ENCODE measurements at regions not wholly inside any gene's neighbourhood (a gene's known extent, or its start where the extent isn't known, plus 50 kb on each side); places are given as distances from the start of the nearest gene placed in this dataset.

DNA sequence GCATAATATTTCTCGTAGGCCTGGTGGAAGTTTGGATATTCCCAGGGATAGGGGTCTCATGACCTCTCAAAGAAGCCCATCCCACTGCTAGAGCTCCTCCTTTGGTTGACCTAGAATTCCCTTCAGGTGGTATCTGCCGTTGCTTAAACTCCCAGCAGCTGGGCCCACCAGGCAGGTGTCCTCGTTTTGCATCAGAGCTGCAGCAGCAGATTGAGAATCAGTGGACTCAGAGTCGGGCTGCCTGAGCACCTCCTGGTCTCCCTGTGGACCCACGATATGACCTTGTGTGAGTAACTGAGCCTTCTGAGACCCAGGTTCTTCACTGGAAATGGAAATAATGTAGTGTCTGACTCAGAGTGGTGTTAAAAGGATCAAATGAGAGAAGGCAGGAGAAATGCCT is 132.7 kb downstream of the PAPOLA start:
- no peaks in the 10 kb centered on the region for H3K36me3 ChIP-seq (ENCODE audit: control insufficient read depth, insufficient read depth, low read length)
- H3K27ac ChIP-seq (ENCODE audit: low read depth, low read length) = no peak overlapping the region
- H3K4me1 ChIP-seq (ENCODE audit: control insufficient read depth, insufficient read depth, low read length) = peaks cover 4% of the 10 kb centered on the region
- 66% methylated on average over 4 of the region's 5 CpGs for WGBS (ENCODE audit: insufficient coverage)
- DNase-seq (ENCODE audit: low read depth in 4 of 6, low spot score in 6 of 6) = no peak
- H3K9me3 ChIP-seq (ENCODE audit: control insufficient read depth, insufficient read depth, low read length) = no peaks in the 10 kb centered on the region
- H3K27me3 ChIP-seq (ENCODE audit: control insufficient read depth, insufficient read depth, low read length) = no peaks in the 10 kb centered on the region
- no peak overlapping the region for H3K4me3 ChIP-seq (ENCODE audit: low read depth, low read length)

DNA sequence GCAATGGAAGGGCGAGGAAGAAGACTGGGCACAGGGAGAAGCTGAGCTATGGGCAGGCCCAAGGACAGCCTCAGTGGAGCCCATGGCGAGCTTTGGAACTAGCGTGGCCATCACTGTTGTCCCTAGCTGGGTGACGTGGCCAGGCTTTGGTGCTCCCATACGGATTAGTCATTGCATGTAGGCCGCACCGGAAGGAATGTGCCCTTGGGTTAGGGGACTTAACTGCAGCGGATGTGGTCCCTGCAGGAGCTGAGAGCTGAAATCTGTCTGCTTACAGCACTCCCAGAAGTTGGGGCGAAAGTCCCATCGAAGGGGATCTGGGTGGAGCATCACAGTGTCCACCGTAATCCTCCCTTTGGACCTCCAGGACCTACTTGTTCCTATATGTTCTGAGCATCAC is 133.7 kb downstream of the PAPOLA start:
- 95% methylated on average over 10 of the region's 11 CpGs for WGBS (ENCODE audit: insufficient coverage)
- no peak for DNase-seq (ENCODE audit: low read depth in 4 of 6, low spot score in 6 of 6)
- H3K27me3 ChIP-seq (ENCODE audit: control insufficient read depth, insufficient read depth, low read length) = no peaks in the 10 kb centered on the region
- H3K36me3 ChIP-seq (ENCODE audit: control insufficient read depth, insufficient read depth, low read length) = no peaks in the 10 kb centered on the region
- peaks cover 4% of the 10 kb centered on the region for H3K4me1 ChIP-seq (ENCODE audit: control insufficient read depth, insufficient read depth, low read length)
- no peak overlapping the region for H3K4me3 ChIP-seq (ENCODE audit: low read depth, low read length)
- H3K27ac ChIP-seq (ENCODE audit: low read depth, low read length) = no peak overlapping the region
- H3K9me3 ChIP-seq (ENCODE audit: control insufficient read depth, insufficient read depth, low read length) = no peaks in the 10 kb centered on the region

DNA sequence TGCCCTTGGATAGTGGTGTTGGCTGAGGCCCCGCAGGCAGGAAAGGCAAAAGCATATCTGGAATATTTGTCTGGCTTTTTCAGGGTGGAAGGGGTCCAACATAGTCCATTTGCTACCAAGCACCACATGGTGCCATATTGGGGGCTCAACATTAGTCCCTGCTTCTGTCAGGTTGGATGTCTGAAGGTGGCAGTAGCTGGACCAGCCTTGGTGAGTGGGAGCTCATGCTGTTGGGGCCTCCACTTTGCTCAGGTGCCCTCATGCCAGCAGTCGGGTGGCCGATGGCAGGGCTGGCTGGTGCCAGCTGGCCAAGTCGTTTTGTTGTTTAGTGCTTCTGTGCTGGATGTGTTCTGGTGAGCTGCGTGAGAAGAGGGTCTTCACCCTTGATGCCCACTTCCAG is 135.3 kb downstream of the PAPOLA start:
- no peaks in the 10 kb centered on the region for H3K9me3 ChIP-seq (ENCODE audit: control insufficient read depth, insufficient read depth, low read length)
- H3K36me3 ChIP-seq (ENCODE audit: control insufficient read depth, insufficient read depth, low read length) = no peaks in the 10 kb centered on the region
- no peak overlapping the region for H3K27ac ChIP-seq (ENCODE audit: low read depth, low read length)
- 92% methylated on average over 4 of the region's 5 CpGs for WGBS (ENCODE audit: insufficient coverage)
- DNase-seq (ENCODE audit: low read depth in 4 of 6, low spot score in 6 of 6) = no peak
- peaks cover 4% of the 10 kb centered on the region for H3K4me1 ChIP-seq (ENCODE audit: control insufficient read depth, insufficient read depth, low read length)
- H3K4me3 ChIP-seq (ENCODE audit: low read depth, low read length) = no peak overlapping the region
- no peaks in the 10 kb centered on the region for H3K27me3 ChIP-seq (ENCODE audit: control insufficient read depth, insufficient read depth, low read length)

DNA sequence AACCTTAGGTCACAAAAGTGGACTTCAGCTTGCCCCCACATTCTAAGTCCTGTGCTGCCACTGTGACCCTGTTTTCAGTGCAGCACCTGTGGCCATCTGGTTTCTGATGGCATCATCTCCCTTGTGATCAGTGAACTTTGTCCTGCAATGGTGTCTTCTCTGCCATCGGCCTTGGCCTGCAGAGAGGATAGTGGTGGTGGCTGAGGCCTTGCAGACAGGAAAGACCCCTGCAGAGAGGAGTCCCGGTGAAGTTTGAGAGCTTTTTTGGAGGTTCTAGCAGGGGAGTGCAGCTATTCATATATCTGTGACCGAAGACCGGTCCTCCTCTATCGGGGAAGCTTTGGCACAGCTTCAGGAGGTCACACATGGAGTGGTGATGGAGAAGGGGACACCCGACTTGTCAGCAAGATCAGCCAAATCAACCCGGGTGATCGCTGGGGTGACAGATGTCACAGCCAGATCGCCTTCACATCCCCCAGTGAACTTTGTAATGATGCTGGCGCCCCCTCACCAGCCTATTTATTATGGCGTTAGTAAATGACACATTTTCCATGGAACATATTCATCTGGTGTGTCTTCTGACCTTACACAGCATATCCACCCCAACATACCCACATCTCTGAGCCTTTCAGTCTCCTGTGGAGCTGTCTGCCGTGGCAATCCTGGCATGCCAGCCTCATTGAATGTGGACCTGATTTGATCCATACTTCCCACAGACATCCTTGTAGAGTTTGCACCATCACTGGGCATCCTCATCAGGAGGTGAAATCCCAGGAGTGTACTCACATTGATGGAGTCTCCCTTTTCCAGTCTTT is 136.1 kb downstream of the PAPOLA start:
- H3K27me3 ChIP-seq (ENCODE audit: control insufficient read depth, insufficient read depth, low read length) = no peaks in the 10 kb centered on the region
- H3K4me3 ChIP-seq (ENCODE audit: low read depth, low read length) = no peak overlapping the region
- no peaks in the 10 kb centered on the region for H3K36me3 ChIP-seq (ENCODE audit: control insufficient read depth, insufficient read depth, low read length)
- no peaks in the 10 kb centered on the region for H3K9me3 ChIP-seq (ENCODE audit: control insufficient read depth, insufficient read depth, low read length)
- peaks cover 4% of the 10 kb centered on the region for H3K4me1 ChIP-seq (ENCODE audit: control insufficient read depth, insufficient read depth, low read length)
- no peak for DNase-seq (ENCODE audit: low read depth in 4 of 6, low spot score in 6 of 6)
- no peak overlapping the region for H3K27ac ChIP-seq (ENCODE audit: low read depth, low read length)
- 88% methylated on average over 8 of the region's 12 CpGs for WGBS (ENCODE audit: insufficient coverage)

DNA sequence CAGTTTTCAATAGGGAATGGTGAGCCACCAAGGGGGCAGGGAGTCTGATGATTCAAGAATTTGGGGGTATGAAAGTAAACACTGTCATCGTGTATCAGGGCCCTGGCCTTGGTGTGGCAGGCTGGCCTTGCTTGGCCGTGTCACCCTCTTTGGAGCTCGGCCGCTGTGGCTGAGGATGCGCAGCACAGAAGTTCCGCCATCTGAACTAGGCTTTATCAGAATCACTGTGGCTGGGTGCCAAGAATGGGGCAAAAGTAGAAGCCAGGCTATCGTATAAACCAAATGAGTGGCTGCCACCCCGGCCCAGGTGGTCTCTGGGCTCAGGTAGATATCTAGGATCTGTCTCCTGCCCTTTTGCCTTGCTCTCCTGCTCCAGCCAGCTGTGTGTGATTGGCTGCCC is 137.4 kb downstream of the PAPOLA start:
- no peaks in the 10 kb centered on the region for H3K9me3 ChIP-seq (ENCODE audit: control insufficient read depth, insufficient read depth, low read length)
- H3K36me3 ChIP-seq (ENCODE audit: control insufficient read depth, insufficient read depth, low read length) = no peaks in the 10 kb centered on the region
- no peaks in the 10 kb centered on the region for H3K27me3 ChIP-seq (ENCODE audit: control insufficient read depth, insufficient read depth, low read length)
- H3K4me1 ChIP-seq (ENCODE audit: control insufficient read depth, insufficient read depth, low read length) = peaks cover 4% of the 10 kb centered on the region
- no peak overlapping the region for H3K27ac ChIP-seq (ENCODE audit: low read depth, low read length)
- H3K4me3 ChIP-seq (ENCODE audit: low read depth, low read length) = no peak overlapping the region
- WGBS (ENCODE audit: insufficient coverage) = 95% methylated on average over 8 of the region's 8 CpGs
- DNase-seq (ENCODE audit: low read depth in 4 of 6, low spot score in 6 of 6) = no peak

DNA sequence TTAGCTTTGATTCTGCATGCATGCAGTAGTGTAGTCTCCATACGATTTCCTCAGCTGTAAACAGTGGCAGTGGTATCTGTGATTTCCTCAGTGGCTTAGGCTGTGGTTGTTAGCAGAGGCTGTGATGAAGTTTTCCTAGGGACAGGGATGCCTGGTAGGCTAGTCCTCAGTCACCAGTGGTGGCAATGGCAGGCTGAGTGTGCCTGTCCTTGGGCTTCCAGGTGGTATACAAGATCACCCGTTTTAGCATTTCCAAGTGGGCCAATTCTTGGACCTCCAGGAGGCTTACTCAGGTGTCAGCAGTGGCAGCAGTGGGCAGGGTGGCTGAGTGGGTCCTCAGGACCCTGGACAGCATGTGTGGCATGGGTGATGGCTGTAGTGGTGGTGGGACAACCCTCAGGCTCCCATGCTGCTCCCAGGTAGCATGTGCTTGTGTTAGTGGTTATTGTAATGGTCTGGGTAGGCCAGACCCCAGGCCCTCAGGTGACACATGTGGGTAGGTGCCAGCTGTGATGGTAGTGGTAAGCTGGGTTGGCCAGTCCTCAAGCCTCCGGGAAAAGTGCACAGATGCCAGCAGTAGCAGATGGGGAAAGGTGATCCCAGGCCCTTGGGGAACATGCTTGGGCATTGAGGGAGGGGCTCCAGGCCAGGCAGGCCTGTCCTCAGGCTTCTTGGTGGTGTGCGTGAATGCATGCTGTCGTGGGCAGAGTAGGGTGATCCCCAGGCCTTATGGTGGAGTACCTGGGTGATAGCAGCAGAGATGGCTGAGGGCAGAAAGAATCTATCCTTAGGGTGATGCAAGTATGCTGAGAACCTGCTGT is 146.5 kb downstream of the PAPOLA start:
- no peak for DNase-seq (ENCODE audit: low read depth in 4 of 6, low spot score in 6 of 6)
- Histone ChIP-seq H3K9me3 (ENCODE audit: control insufficient read depth, insufficient read depth, low read length) (peaks cover 3% of the 10 kb centered on the region), H3K36me3 (ENCODE audit: control insufficient read depth, insufficient read depth, low read length) (no peaks in the 10 kb centered on the region), H3K4me1 (ENCODE audit: control insufficient read depth, insufficient read depth, low read length) (no peaks in the 10 kb centered on the region), H3K27me3 (ENCODE audit: control insufficient read depth, insufficient read depth, low read length) (no peaks in the 10 kb centered on the region), H3K4me3 (ENCODE audit: low read depth, low read length) (no peak overlapping the region), H3K27ac (ENCODE audit: low read depth, low read length) (no peak overlapping the region)
- WGBS (ENCODE audit: insufficient coverage) = 91% methylated on average over 5 of the region's 5 CpGs

DNA sequence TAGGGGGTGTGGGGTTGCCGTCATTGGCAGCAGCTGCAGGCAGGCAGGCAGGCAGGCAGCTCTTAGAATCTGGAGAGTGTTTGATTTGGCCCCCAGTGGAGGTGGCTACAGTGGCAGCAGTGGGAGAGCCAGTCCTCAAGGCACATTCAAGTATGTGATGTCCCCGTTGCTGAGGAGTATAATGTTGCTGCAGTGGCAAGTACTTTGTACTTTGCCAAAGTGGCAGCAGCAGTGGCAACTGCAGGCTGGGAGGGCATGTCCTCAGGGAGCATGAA is 147.1 kb downstream of the PAPOLA start:
- WGBS (ENCODE audit: insufficient coverage) = 76% methylated on average over 2 of the region's 2 CpGs
- no peaks in the 10 kb centered on the region for H3K4me1 ChIP-seq (ENCODE audit: control insufficient read depth, insufficient read depth, low read length)
- H3K9me3 ChIP-seq (ENCODE audit: control insufficient read depth, insufficient read depth, low read length) = peaks cover 3% of the 10 kb centered on the region
- no peak overlapping the region for H3K27ac ChIP-seq (ENCODE audit: low read depth, low read length)
- H3K4me3 ChIP-seq (ENCODE audit: low read depth, low read length) = no peak overlapping the region
- DNase-seq (ENCODE audit: low read depth in 4 of 6, low spot score in 6 of 6) = no peak
- H3K27me3 ChIP-seq (ENCODE audit: control insufficient read depth, insufficient read depth, low read length) = no peaks in the 10 kb centered on the region
- no peaks in the 10 kb centered on the region for H3K36me3 ChIP-seq (ENCODE audit: control insufficient read depth, insufficient read depth, low read length)

DNA sequence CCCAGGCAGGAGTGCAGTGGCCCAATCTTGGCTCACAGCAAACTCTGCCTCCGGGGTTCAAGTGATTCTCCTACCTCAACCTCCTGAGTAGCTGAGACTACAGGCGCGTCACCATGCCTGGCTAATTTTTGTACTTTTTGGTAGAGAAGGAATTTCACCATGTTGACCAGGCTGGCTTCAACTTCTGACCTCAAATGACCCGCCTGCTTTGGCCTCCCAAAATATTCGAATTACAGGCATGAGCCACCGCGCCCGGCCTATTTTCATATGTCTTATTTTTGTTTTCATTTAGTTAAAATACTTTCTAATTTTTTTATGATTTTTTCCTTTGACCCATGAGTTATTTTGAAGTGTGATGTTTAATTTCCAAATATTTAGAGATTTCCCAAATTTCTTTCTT is 143.6 kb upstream of the VRK1 start:
- H3K36me3 ChIP-seq (ENCODE audit: control insufficient read depth, insufficient read depth, low read length) = no peaks in the 10 kb centered on the region

DNA sequence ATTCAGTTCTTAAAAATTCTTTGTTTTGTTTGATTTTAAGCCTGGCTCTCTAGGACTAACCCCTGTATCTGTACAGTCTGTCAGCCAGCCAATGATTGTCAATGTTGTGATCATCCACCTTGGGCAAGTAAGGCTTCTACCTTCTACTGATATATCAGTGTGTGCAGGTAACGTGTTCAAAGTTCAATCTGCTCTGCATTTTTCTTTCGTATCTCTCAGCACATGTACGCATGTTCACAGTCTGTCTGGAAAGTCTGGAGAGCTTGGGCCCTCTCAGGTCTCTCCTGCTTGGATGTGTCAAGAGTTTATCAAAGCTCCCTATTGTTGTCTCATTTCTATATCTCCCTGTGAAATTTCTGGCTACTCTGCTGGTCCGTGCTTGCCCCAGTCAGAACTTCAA is 138.6 kb upstream of the VRK1 start:
- no peaks in the 10 kb centered on the region for H3K27me3 ChIP-seq (ENCODE audit: control insufficient read depth, insufficient read depth, low read length)
- 100% methylated on average over 4 of the region's 4 CpGs for WGBS (ENCODE audit: insufficient coverage)
- H3K27ac ChIP-seq (ENCODE audit: low read depth, low read length) = no peak overlapping the region
- no peaks in the 10 kb centered on the region for H3K36me3 ChIP-seq (ENCODE audit: control insufficient read depth, insufficient read depth, low read length)
- peaks cover 2% of the 10 kb centered on the region for H3K9me3 ChIP-seq (ENCODE audit: control insufficient read depth, insufficient read depth, low read length)
- H3K4me1 ChIP-seq (ENCODE audit: control insufficient read depth, insufficient read depth, low read length) = peaks cover 20% of the 10 kb centered on the region
- no peak for DNase-seq (ENCODE audit: low read depth in 4 of 6, low spot score in 6 of 6)
- H3K4me3 ChIP-seq (ENCODE audit: low read depth, low read length) = no peak overlapping the region

More for the DNA sequence above, 143.6 kb upstream of the VRK1 start:
- no peak overlapping the region for H3K4me3 ChIP-seq (ENCODE audit: low read depth, low read length)
- H3K4me1 ChIP-seq (ENCODE audit: control insufficient read depth, insufficient read depth, low read length) = no peaks in the 10 kb centered on the region
- WGBS (ENCODE audit: insufficient coverage) = no CpG with 5 or more reads among the region's 8 CpGs
- H3K27ac ChIP-seq (ENCODE audit: low read depth, low read length) = no peak overlapping the region
- H3K9me3 ChIP-seq (ENCODE audit: control insufficient read depth, insufficient read depth, low read length) = peaks cover 2% of the 10 kb centered on the region
- no peak for DNase-seq (ENCODE audit: low read depth in 4 of 6, low spot score in 6 of 6)
- no peaks in the 10 kb centered on the region for H3K27me3 ChIP-seq (ENCODE audit: control insufficient read depth, insufficient read depth, low read length)

DNA sequence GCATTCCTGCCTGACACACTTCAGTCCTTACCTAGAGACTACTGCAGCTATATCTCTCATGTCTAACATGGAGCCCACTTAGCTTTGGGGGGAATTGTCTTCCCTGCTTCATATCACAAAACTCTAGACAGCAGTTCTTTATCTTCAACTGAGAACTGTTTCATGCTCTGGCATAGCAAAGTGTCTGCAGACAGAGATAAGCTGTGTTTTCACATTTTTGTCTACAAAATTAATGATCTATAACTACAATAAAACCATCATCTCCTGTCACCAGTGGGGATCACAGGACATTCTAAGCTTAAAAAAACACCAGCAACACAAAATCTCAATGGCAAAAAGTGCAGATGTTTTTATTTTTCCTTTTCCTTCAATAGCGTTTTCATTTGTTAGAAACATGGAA is 137.1 kb upstream of the VRK1 start:
- no peaks in the 10 kb centered on the region for H3K27me3 ChIP-seq (ENCODE audit: control insufficient read depth, insufficient read depth, low read length)
- no peak overlapping the region for H3K4me3 ChIP-seq (ENCODE audit: low read depth, low read length)
- peak in 1 of 6 donors; percentile 19 for DNase-seq (ENCODE audit: low read depth in 4 of 6, low spot score in 6 of 6)
- H3K36me3 ChIP-seq (ENCODE audit: control insufficient read depth, insufficient read depth, low read length) = no peaks in the 10 kb centered on the region
- no CpG with 5 or more reads among the region's 1 CpG for WGBS (ENCODE audit: insufficient coverage)
- no peak overlapping the region for H3K27ac ChIP-seq (ENCODE audit: low read depth, low read length)
- H3K4me1 ChIP-seq (ENCODE audit: control insufficient read depth, insufficient read depth, low read length) = peaks cover 20% of the 10 kb centered on the region
- peaks cover 2% of the 10 kb centered on the region for H3K9me3 ChIP-seq (ENCODE audit: control insufficient read depth, insufficient read depth, low read length)

All from spinal cord (tissue), 9 donors.